HCT116 (cell line): ENCODE measurements at regions not wholly inside any gene's neighbourhood (a gene's known extent, or its start where the extent isn't known, plus 50 kb on each side); places are given as distances from the start of the nearest gene placed in this dataset.

ENCODE experiments used
- ATAC-seq: fragments of 200-7000 bp; cut with Tn5 transposase; 2 replicates; pipeline ENCODE4 v1.9.1; 2020; ENCODE audit warnings: mild to moderate bottlenecking, moderate library complexity
- BruUV-seq: library from RNA; stranded (reverse); fragments of 400-500 nt; replicated peaks from 2 replicates; lab custom pipeline; 2021; lab: Mats Ljungman, UMichigan
- CTCF ChIA-PET: fragments of 300-600 bp; sonication (Branson Sonifier 250); formaldehyde crosslinking; loops from one replicate; lab custom pipeline; 2021; ENCODE audit warnings: antibody characterized with exemption; lab: Charles Lee
- POLR2A ChIA-PET: fragments of 300-600, 350-600 bp; sonication (Branson Sonifier 250); formaldehyde crosslinking; loops from one replicate; lab custom pipeline; 2021; ENCODE audit warnings: antibody characterized with exemption; lab: Charles Lee
- RAD21 ChIA-PET, 2 experiments: fragments of 300-600 bp; sonication (Branson Sonifier 250); formaldehyde crosslinking; loops; one replicate each; lab custom pipeline; 2023; ENCODE audit warnings: low total read pairs in 2 of 2; ENCODE audit not compliant: uncharacterized antibody in 2 of 2, unreplicated experiment in 2 of 2, low non-redundant PET in 1 of 2; lab: Charles Lee
- DNase-seq: peaks from one replicate; pipeline ENCODE4 v3.0.0-alpha.2; 2010; ENCODE audit warnings: low read depth, low spot score
- H2AFZ ChIP-seq: fragments of 200-600 bp; shearing (Covaris generic), sonication (generic); 2 replicates; pipeline ENCODE4 v1.6.1; 2017; ENCODE audit warnings: low read depth, mixed run types, mixed read lengths, antibody characterized with exemption, low read length; ENCODE audit not compliant: poor library complexity, severe bottlenecking
- H3K27ac ChIP-seq: 2 replicates; pipeline ENCODE4 v1.5.1; 2012; ENCODE audit warnings: low read depth, low read length
- H3K27me3 ChIP-seq: fragments of 200-600 bp; sonication (generic); 2 replicates; pipeline ENCODE4 v1.6.1; 2016; ENCODE audit warnings: mixed run types, low read length, mixed read lengths; ENCODE audit not compliant: insufficient read depth
- H3K36me3 ChIP-seq, 2 experiments: fragments of 200-500 bp in 1 of 2; fragments of 200-600 bp in 1 of 2; sonication (Bioruptor generic) in 1 of 2; sonication (generic) in 1 of 2; 2 replicates each; pipeline versions ENCODE4 v1.5.1 to v1.6.1; 2014 to 2016; ENCODE audit warnings: low read length in 2 of 2, inconsistent platforms in 1 of 2, mixed read lengths in 1 of 2, mixed run types in 1 of 2; ENCODE audit not compliant: insufficient read depth in 2 of 2, control insufficient read depth in 1 of 2
- H3K4me1 ChIP-seq, 2 experiments: fragments of 200-600 bp in 1 of 2; sonication (generic) in 1 of 2; 2 replicates each; pipeline versions ENCODE4 v1.5.1 to v1.6.1; 2012 to 2017; ENCODE audit warnings: low read length in 2 of 2, inconsistent platforms in 1 of 2, mild to moderate bottlenecking in 1 of 2, mixed read lengths in 1 of 2, mixed run types in 1 of 2, moderate library complexity in 1 of 2; ENCODE audit not compliant: insufficient read depth in 2 of 2, control insufficient read depth in 1 of 2
- H3K4me2 ChIP-seq: fragments of 200-600 bp; sonication (generic); 2 replicates; pipeline ENCODE4 v1.6.1; 2017; ENCODE audit warnings: mixed run types, low read length, mixed read lengths
- H3K4me3 ChIP-seq, 2 experiments: fragments of 200-600 bp in 1 of 2; sonication (generic) in 1 of 2; replicated peaks in 1 of 2; 2 replicates each; pipeline ENCODE4 v1.5.1; 2011 to 2016; ENCODE audit warnings: low read length in 2 of 2, control low read depth in 1 of 2, low read depth in 1 of 2, mild to moderate bottlenecking in 1 of 2, mixed read lengths in 1 of 2, mixed run types in 1 of 2
- H3K79me2 ChIP-seq: fragments of 200-600 bp; sonication (generic); 2 replicates; pipeline ENCODE4 v1.6.1; 2017; ENCODE audit warnings: mild to moderate bottlenecking, mixed run types, low read length, moderate library complexity, mixed read lengths; ENCODE audit not compliant: insufficient read depth
- H3K9ac ChIP-seq: fragments of 200-600 bp; sonication (generic); 2 replicates; pipeline ENCODE4 v1.6.1; 2016; ENCODE audit warnings: low read length, mixed read lengths
- H3K9me2 ChIP-seq: fragments of 200-600 bp; sonication (generic), shearing (Covaris generic); 2 replicates; pipeline ENCODE4 v1.6.1; 2017; ENCODE audit warnings: mixed run types, mild to moderate bottlenecking, moderate library complexity; ENCODE audit not compliant: insufficient read depth
- H3K9me3 ChIP-seq, 2 experiments: fragments of 200-500 bp in 1 of 2; fragments of 200-600 bp in 1 of 2; sonication (Bioruptor generic) in 1 of 2; sonication (generic) in 1 of 2; 2 replicates each; pipeline ENCODE4 v1.6.1; 2014 to 2017; ENCODE audit warnings: low read length in 2 of 2, mixed read lengths in 2 of 2, inconsistent platforms in 1 of 2, low read depth in 1 of 2, mild to moderate bottlenecking in 1 of 2, mixed run types in 1 of 2, moderate library complexity in 1 of 2; ENCODE audit not compliant: control insufficient read depth in 1 of 2, insufficient read depth in 1 of 2
- H4K20me1 ChIP-seq: fragments of 200-600 bp; sonication (generic), shearing (Covaris generic); 2 replicates; pipeline ENCODE4 v1.6.1; 2017; ENCODE audit warnings: mixed run types, mild to moderate bottlenecking, moderate library complexity; ENCODE audit not compliant: insufficient read depth
- CBX3 ChIP-seq: IDR thresholded peaks from 2 replicates; pipeline ENCODE4 v1.6.1; 2012; ENCODE audit warnings: low read depth
- ELF1 ChIP-seq: IDR thresholded peaks from 2 replicates; pipeline ENCODE4 v1.6.1; 2012; ENCODE audit warnings: low read depth, borderline replicate concordance
- FOSL1 ChIP-seq: IDR thresholded peaks from 2 replicates; pipeline ENCODE4 v1.6.1; 2012; ENCODE audit warnings: low read depth
- SIN3A ChIP-seq: IDR thresholded peaks from 2 replicates; pipeline ENCODE4 v1.6.1; 2012; ENCODE audit warnings: low read depth
- SRF ChIP-seq: IDR thresholded peaks from 2 replicates; pipeline ENCODE4 v1.6.1; 2012; ENCODE audit warnings: low read depth
- TCF7L2 ChIP-seq: IDR thresholded peaks from 2 replicates; pipeline ENCODE4 v1.7.0; 2011; ENCODE audit warnings: borderline replicate concordance, inconsistent platforms; ENCODE audit not compliant: insufficient read depth, insufficient read length; ENCODE audit errors: extremely low read depth
- YY1 ChIP-seq: IDR thresholded peaks from 2 replicates; pipeline ENCODE4 v1.6.1; 2011; ENCODE audit warnings: low read length, low read depth, moderate library complexity, mild to moderate bottlenecking; ENCODE audit not compliant: insufficient replicate concordance; ENCODE audit errors: extremely low read depth
- ZNF274 ChIP-seq: fragments of 200-500 bp; sonication (Bioruptor generic); IDR thresholded peaks from 2 replicates; pipeline ENCODE4 v1.6.1; 2014; ENCODE audit warnings: mild to moderate bottlenecking, low read depth, low read length, inconsistent platforms
- intact Hi-C: fragments of 100-400 bp; cut with micrococcal nuclease; formaldehyde crosslinking; loops from 2 replicates; pipeline ENCODE4 v1.10.0; 2022
- TF ChIP-seq, protein P1 (sequence below): IDR thresholded peaks from 2 replicates; pipeline ENCODE4 v1.6.1; 2011; ENCODE audit warnings: mild to moderate bottlenecking, low read length, moderate library complexity; ENCODE audit not compliant: insufficient replicate concordance; ENCODE audit errors: extremely low read depth
- TF ChIP-seq, protein P2 (sequence below): IDR thresholded peaks from 2 replicates; pipeline ENCODE4 v1.6.1; 2012; ENCODE audit warnings: low read depth

DNA sequence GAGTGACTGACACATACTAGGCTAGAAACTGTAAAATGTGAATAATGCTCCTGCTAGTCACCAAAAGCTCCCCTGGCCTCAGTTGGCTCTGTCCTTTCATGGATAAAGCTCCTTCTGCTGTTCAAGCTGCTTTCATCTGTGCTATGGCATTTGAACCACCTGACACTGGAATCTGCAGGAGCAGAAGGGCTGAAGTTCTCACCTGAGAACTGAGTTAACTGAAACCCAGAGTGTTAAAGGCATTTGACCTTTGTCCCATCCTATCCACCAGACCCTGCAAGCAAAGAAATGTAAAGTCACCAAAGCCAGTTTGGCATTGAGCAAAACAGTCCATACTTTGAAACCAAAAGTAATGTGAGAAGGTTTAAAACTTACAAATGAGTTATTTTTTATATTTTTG, 77.7 kb downstream of the BMP2 start:
- no peaks in the 10 kb centered on the region for H4K20me1 ChIP-seq
- H2AFZ ChIP-seq = no peak overlapping the region
- ChIA-PET CTCF (no interaction called here), POLR2A (no interaction called here), RAD21 (no interaction called here)
- no peak overlapping the region for H3K4me3 ChIP-seq
- DNase-seq (no peak), ATAC-seq (no peak)
- no peaks in the 10 kb centered on the region for H3K79me2 ChIP-seq
- no peaks in the 10 kb centered on the region for H3K9me2 ChIP-seq
- intact Hi-C loops = no loop called here
- no peaks in the 10 kb centered on the region for H3K4me1 ChIP-seq
- BruUV-seq = no TSS peak
- H3K27ac ChIP-seq = no peak overlapping the region
- no peak overlapping the region for H3K4me2 ChIP-seq
- H3K9ac ChIP-seq = no peak overlapping the region
- H3K36me3 ChIP-seq = no peaks in the 10 kb centered on the region
- TF ChIP-seq ZNF274 (no peak), TCF7L2 (no peak), CBX3 (no peak), FOSL1 (no peak), ELF1 (no peak), SRF (no peak), YY1 (no peak), SIN3A (no peak)
- TF ChIP-seq, protein P1, sequence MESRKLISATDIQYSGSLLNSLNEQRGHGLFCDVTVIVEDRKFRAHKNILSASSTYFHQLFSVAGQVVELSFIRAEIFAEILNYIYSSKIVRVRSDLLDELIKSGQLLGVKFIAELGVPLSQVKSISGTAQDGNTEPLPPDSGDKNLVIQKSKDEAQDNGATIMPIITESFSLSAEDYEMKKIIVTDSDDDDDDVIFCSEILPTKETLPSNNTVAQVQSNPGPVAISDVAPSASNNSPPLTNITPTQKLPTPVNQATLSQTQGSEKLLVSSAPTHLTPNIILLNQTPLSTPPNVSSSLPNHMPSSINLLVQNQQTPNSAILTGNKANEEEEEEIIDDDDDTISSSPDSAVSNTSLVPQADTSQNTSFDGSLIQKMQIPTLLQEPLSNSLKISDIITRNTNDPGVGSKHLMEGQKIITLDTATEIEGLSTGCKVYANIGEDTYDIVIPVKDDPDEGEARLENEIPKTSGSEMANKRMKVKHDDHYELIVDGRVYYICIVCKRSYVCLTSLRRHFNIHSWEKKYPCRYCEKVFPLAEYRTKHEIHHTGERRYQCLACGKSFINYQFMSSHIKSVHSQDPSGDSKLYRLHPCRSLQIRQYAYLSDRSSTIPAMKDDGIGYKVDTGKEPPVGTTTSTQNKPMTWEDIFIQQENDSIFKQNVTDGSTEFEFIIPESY = no peak
- TF ChIP-seq, protein P2, sequence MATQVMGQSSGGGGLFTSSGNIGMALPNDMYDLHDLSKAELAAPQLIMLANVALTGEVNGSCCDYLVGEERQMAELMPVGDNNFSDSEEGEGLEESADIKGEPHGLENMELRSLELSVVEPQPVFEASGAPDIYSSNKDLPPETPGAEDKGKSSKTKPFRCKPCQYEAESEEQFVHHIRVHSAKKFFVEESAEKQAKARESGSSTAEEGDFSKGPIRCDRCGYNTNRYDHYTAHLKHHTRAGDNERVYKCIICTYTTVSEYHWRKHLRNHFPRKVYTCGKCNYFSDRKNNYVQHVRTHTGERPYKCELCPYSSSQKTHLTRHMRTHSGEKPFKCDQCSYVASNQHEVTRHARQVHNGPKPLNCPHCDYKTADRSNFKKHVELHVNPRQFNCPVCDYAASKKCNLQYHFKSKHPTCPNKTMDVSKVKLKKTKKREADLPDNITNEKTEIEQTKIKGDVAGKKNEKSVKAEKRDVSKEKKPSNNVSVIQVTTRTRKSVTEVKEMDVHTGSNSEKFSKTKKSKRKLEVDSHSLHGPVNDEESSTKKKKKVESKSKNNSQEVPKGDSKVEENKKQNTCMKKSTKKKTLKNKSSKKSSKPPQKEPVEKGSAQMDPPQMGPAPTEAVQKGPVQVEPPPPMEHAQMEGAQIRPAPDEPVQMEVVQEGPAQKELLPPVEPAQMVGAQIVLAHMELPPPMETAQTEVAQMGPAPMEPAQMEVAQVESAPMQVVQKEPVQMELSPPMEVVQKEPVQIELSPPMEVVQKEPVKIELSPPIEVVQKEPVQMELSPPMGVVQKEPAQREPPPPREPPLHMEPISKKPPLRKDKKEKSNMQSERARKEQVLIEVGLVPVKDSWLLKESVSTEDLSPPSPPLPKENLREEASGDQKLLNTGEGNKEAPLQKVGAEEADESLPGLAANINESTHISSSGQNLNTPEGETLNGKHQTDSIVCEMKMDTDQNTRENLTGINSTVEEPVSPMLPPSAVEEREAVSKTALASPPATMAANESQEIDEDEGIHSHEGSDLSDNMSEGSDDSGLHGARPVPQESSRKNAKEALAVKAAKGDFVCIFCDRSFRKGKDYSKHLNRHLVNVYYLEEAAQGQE = no peak
- no peaks in the 10 kb centered on the region for H3K27me3 ChIP-seq
- peaks cover 0 to 11% of the 10 kb centered on the region in 2 experiments; a peak in 1 of 4 replicates for H3K9me3 ChIP-seq
